Activated CD8-positive, alpha-beta memory T cell treated with anti-CD3 and anti-CD28 coated beads for 48 hours (primary cell): ENCODE measurements at regions not wholly inside any gene's neighbourhood (a gene's known extent, or its start where the extent isn't known, plus 50 kb on each side); places are given as distances from the start of the nearest gene placed in this dataset.
"Not testable (repeated sequence)": the region's sequence is repeated elsewhere in the genome, so short reads cannot be mapped to it uniquely, and the experiment has no call there.

Experiments used
- DNase-seq, 3 experiments: peaks; one replicate each; pipeline ENCODE4 v3.0.0-alpha.2; 2020; ENCODE audit warnings: low read depth in 2 of 3, low spot score in 2 of 3

GRCh38 chr3:20742903-20743552, 557.0 kb upstream of the SGO1 start:
- no peak for DNase-seq

- no peak for DNase-seq
Measured at GRCh38 chr3:20741381-20741780, 555.4 kb upstream of the SGO1 start.

- no peak for DNase-seq
Measured at GRCh38 chr3:20739814-20740213, 553.8 kb upstream of the SGO1 start.

GRCh38 chr3:20736287-20736852, 550.4 kb upstream of the SGO1 start:
- no peak for DNase-seq

- DNase-seq = no peak
Measured at GRCh38 chr3:20729185-20729584, 543.2 kb upstream of the SGO1 start.

- DNase-seq = no peak
Measured at GRCh38 chr3:20726786-20727185, 540.8 kb upstream of the SGO1 start.

- no peak for DNase-seq
Measured at GRCh38 chr3:20724241-20724640, 538.2 kb upstream of the SGO1 start.

- DNase-seq = not testable (repeated sequence)
Measured at GRCh38 chr3:20716425-20716824, 530.4 kb upstream of the SGO1 start.

GRCh38 chr3:20701641-20702040, 515.6 kb upstream of the SGO1 start:
- DNase-seq = no peak

GRCh38 chr3:20700714-20701113, 514.7 kb upstream of the SGO1 start:
- DNase-seq = no peak

GRCh38 chr3:20698896-20699295, 512.9 kb upstream of the SGO1 start:
- DNase-seq = no peak

- DNase-seq = no peak
Measured at GRCh38 chr3:20696388-20697150, 510.6 kb upstream of the SGO1 start.

GRCh38 chr3:20692675-20693074, 506.7 kb upstream of the SGO1 start:
- no peak for DNase-seq

GRCh38 chr3:20683910-20684309, 497.9 kb upstream of the SGO1 start:
- DNase-seq = no peak

GRCh38 chr3:20682573-20682972, 496.6 kb upstream of the SGO1 start:
- DNase-seq = no peak

GRCh38 chr3:20680990-20681628, 495.1 kb upstream of the SGO1 start:
- DNase-seq = no peak

- no peak for DNase-seq
Measured at GRCh38 chr3:20673866-20674265, 487.9 kb upstream of the SGO1 start.

- no peak for DNase-seq
Measured at GRCh38 chr3:20669675-20670074, 483.7 kb upstream of the SGO1 start.

- DNase-seq = no peak
Measured at GRCh38 chr3:20669184-20669583, 483.2 kb upstream of the SGO1 start.

- no peak for DNase-seq
Measured at GRCh38 chr3:20668411-20668810, 482.4 kb upstream of the SGO1 start.

GRCh38 chr3:20666091-20666490, 480.1 kb upstream of the SGO1 start:
- no peak for DNase-seq

GRCh38 chr3:20658491-20658890, 472.5 kb upstream of the SGO1 start:
- DNase-seq = no peak
